Activated effector memory CD4-positive, alpha-beta T cell treated with Interleukin-2 at 50 U/mL for 16 hours (primary cell): ENCODE measurements at regions not wholly inside any gene's neighbourhood (a gene's known extent, or its start where the extent isn't known, plus 50 kb on each side); places are given as distances from the start of the nearest gene placed in this dataset.
"Not testable (repeated sequence)": the region's sequence is repeated elsewhere in the genome, so short reads cannot be mapped to it uniquely, and the experiment has no call there.

Source experiments
- DNase-seq: peaks from one replicate; pipeline ENCODE4 v3.0.0-alpha.2; 2020

GRCh38 chr5:67676863-67677262 lies 480.3 kb upstream of the CD180 start:
- no peak for DNase-seq

- no peak for DNase-seq
Observed at GRCh38 chr5:67674159-67674655, 477.6 kb upstream of the CD180 start.

GRCh38 chr5:67673618-67674017 lies 477.0 kb upstream of the CD180 start:
- no peak for DNase-seq

GRCh38 chr5:67673180-67673579 lies 476.6 kb upstream of the CD180 start:
- no peak for DNase-seq

- no peak for DNase-seq
Observed at GRCh38 chr5:67672636-67673035, 476.0 kb upstream of the CD180 start.

GRCh38 chr5:67669916-67670315 lies 473.3 kb upstream of the CD180 start:
- DNase-seq: no peak

- DNase-seq: no peak
Observed at GRCh38 chr5:67660149-67660548, 463.6 kb upstream of the CD180 start.

- DNase-seq: no peak
Observed at GRCh38 chr5:67659288-67659687, 462.7 kb upstream of the CD180 start.

- DNase-seq: no peak
Observed at GRCh38 chr5:67657055-67657454, 460.5 kb upstream of the CD180 start.

GRCh38 chr5:67652201-67652600 lies 455.6 kb upstream of the CD180 start:
- no peak for DNase-seq

- no peak for DNase-seq
Observed at GRCh38 chr5:67651180-67651579, 454.6 kb upstream of the CD180 start.

- no peak for DNase-seq
Observed at GRCh38 chr5:67648201-67648671, 451.6 kb upstream of the CD180 start.

- DNase-seq: no peak
Observed at GRCh38 chr5:67647772-67648171, 451.2 kb upstream of the CD180 start.

GRCh38 chr5:67644221-67644920 lies 447.8 kb upstream of the CD180 start:
- no peak for DNase-seq

GRCh38 chr5:67643536-67643935 lies 446.9 kb upstream of the CD180 start:
- DNase-seq: no peak

GRCh38 chr5:67639976-67640375 lies 443.4 kb upstream of the CD180 start:
- DNase-seq: no peak

- DNase-seq: no peak
Observed at GRCh38 chr5:67639313-67639712, 442.7 kb upstream of the CD180 start.

GRCh38 chr5:67636850-67637524 lies 440.4 kb upstream of the CD180 start:
- no peak for DNase-seq

- DNase-seq: no peak
Observed at GRCh38 chr5:67636091-67636490, 439.5 kb upstream of the CD180 start.

- DNase-seq: not testable (repeated sequence)
Observed at GRCh38 chr5:67627079-67627478, 430.5 kb upstream of the CD180 start.

GRCh38 chr5:67623078-67623477 lies 426.5 kb upstream of the CD180 start:
- no peak for DNase-seq

GRCh38 chr5:67620424-67621397 lies 424.1 kb upstream of the CD180 start:
- DNase-seq: no peak

- DNase-seq: no peak
Observed at GRCh38 chr5:67619636-67620035, 423.0 kb upstream of the CD180 start.
